ENCODE measurements at regions not wholly inside any gene's neighbourhood (a gene's known extent, or its start where the extent isn't known, plus 50 kb on each side); places are given as distances from the start of the nearest gene placed in this dataset.
"Not testable (repeated sequence)": the region's sequence is repeated elsewhere in the genome, so short reads cannot be mapped to it uniquely, and the experiment has no call there.

DNA sequence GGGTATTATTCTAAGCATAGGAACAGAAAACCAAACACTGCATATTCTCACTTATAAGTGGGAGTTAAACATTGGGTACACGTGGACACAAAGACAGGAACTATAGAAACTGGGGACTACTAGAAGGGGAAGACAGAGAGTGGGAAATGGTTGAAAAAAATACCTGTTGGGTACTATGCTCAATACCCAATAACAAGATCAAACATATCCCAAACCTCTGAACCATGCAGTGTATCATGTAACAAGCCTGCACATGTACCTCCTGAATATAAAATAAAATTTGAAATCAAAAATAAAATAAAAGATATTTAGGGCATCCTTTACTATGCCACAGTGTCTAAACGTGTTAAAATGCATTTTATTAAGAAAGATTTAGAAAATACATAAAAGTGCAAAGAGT lies 221.0 kb upstream of the TFPI start:
- no peak for DNase-seq
- H3K36me3 Mint-ChIP-seq, result no peaks in the 10 kb centered on the region
- peaks cover 0 to 1% (median 0%) of the 10 kb centered on the region in 3 donors for H3K27me3 Mint-ChIP-seq (ENCODE audit: low read depth in 3 of 3)
- no peak overlapping the region for H3K27ac Mint-ChIP-seq
- H3K4me3 Mint-ChIP-seq, result no peak overlapping the region
- no peaks in the 10 kb centered on the region for H3K4me1 Mint-ChIP-seq
- H3K9me3 Mint-ChIP-seq, result peaks cover 2 to 22% (median 9%) of the 10 kb centered on the region in 6 donors

DNA sequence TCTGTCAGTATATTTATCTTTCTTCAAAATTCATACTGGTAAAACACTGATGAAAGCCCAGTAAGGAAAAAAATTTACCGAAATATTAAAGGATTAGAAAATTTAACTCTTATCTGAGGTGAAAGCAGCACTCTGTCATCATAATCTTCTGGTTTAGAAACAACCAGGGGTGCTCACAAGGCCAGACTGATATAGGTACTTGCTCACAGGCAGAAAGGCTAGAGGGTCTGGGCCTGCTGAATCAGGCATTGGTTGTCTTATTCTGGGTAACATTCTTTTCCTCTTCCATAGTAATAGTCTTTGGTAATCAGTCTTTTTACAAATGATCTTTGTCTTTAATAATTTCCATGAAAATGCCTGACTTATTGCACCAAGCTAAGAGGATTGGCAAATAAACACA lies 221.4 kb upstream of the TFPI start:
- no peaks in the 10 kb centered on the region for H3K4me1 Mint-ChIP-seq
- peaks cover 0 to 1% (median 0%) of the 10 kb centered on the region in 3 donors for H3K27me3 Mint-ChIP-seq (ENCODE audit: low read depth in 3 of 3)
- peaks cover 0 to 20% (median 9%) of the 10 kb centered on the region in 6 donors for H3K9me3 Mint-ChIP-seq
- no peak overlapping the region for H3K27ac Mint-ChIP-seq
- no peaks in the 10 kb centered on the region for H3K36me3 Mint-ChIP-seq
- no peak overlapping the region for H3K4me3 Mint-ChIP-seq
- DNase-seq, result no peak

DNA sequence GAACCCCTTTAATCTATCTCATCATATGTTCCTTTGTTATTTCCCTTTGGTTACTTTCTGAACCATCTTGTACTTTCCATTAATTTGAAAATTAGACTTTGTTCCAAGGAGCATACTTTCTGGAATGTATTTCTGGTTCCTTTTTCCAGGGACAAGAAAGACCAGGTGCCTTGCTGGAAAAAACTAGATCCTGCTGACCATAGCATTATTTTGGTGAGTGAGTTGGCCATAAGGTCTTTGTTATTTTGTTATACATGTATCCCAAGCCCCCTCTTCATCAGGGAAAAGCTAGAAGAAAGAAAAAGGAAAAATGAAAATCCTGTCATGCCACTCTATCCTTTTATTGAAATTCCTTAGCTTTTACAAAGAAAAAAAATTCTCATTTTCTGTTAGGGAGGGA lies 228.1 kb upstream of the TFPI start:
- no peaks in the 10 kb centered on the region for H3K27me3 Mint-ChIP-seq (ENCODE audit: low read depth in 3 of 3)
- no peaks in the 10 kb centered on the region for H3K36me3 Mint-ChIP-seq
- H3K4me1 Mint-ChIP-seq, result no peaks in the 10 kb centered on the region
- no peak for DNase-seq
- peaks cover 5 to 42% (median 19%) of the 10 kb centered on the region in 6 donors for H3K9me3 Mint-ChIP-seq
- H3K27ac Mint-ChIP-seq, result no peak overlapping the region
- H3K4me3 Mint-ChIP-seq, result no peak overlapping the region

DNA sequence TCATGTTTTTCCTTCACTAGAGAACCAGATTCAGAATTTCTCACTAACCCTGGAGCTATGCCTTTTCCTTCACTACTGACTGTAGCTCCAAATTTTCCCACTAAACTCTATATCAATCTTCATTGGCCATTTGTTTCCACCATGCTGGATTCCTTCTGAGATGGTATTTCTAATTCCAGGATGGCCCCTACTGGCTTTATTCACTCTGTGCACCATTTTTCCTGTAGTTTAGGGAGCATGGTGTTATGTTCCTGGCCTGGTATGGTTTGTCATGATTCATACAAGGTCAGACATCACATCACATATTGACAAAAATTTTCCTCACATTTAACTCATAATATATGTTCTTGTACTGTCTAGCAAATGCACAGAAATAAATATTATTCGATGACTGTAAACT lies 229.2 kb upstream of the TFPI start:
- Mint-ChIP-seq H3K9me3 (peaks cover 5 to 42% (median 20%) of the 10 kb centered on the region in 6 donors), H3K4me3 (no peak overlapping the region), H3K36me3 (no peaks in the 10 kb centered on the region), H3K27ac (no peak overlapping the region), H3K4me1 (no peaks in the 10 kb centered on the region), H3K27me3 (ENCODE audit: low read depth in 3 of 3) (no peaks in the 10 kb centered on the region)
- DNase-seq, result no peak

DNA sequence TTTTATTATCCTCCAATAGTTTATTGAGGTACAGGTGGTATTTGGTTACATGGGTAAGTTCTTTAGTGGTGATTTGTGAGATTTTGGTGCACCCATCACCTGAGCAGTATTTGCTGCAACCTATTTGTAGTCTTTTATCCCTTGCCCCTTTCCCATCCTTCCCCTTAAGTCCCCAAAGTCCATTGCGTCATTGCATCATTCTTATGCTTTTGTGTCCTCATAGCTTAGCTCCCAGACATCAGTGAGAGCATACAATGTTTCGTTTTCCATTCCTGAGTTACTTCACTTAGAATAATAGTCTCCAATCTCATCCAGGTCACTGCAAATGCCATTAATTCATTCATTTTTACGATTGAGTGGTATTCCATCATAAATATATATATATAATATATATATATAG lies 229.9 kb upstream of the TFPI start:
- H3K4me3 Mint-ChIP-seq; H3K4me1 Mint-ChIP-seq; H3K27me3 Mint-ChIP-seq (ENCODE audit: low read depth in 3 of 3); DNase-seq; H3K27ac Mint-ChIP-seq; H3K36me3 Mint-ChIP-seq: not testable (repeated sequence)
- peaks cover 5 to 42% (median 21%) of the 10 kb centered on the region in 6 donors for H3K9me3 Mint-ChIP-seq

DNA sequence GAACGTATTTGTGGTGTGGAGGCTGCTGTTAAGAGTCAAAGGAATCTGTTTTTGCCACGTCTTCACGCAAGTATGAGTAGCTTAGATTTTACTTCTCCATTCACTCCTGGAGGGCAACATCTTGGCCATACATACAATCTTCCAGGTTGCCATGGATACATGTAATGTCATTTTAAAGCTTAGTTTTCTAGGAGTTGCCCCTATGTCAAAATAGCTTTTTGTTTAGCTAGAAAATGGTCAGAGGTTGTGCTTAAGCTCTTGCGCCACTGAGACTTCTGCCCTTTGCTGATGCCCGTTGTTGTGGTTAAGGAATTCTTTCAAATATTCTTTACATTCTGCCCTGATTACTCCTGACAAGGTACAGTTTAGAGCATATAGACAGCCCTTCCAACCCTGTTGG lies 245.4 kb upstream of the TFPI start:
- H3K27ac Mint-ChIP-seq, result no peak overlapping the region
- H3K27me3 Mint-ChIP-seq (ENCODE audit: low read depth in 3 of 3), result peaks cover 0 to 2% (median 0%) of the 10 kb centered on the region in 3 donors
- H3K4me3 Mint-ChIP-seq, result no peak overlapping the region
- no peaks in the 10 kb centered on the region for H3K36me3 Mint-ChIP-seq
- H3K4me1 Mint-ChIP-seq, result no peaks in the 10 kb centered on the region
- no peak for DNase-seq
- peaks cover 12 to 50% (median 20%) of the 10 kb centered on the region in 6 donors for H3K9me3 Mint-ChIP-seq

DNA sequence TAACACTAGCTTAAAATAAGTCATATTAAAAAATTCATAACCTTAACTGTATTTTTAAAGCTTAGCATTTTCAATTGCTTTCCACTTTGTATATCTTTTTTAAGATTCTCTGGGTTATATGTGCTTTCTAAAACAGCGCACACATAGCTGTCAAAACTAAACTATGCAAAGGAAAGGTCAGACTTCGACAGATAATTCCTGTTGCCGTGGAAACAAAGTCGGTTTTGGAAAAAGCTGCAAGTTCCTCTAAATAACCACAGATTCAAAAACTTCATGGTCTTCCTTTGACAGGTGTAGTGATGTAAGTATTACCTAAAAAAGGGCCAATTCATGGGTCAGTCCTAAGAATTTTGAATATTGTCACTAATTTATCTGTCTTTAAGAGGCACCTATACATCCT lies 249.6 kb upstream of the TFPI start:
- H3K27ac Mint-ChIP-seq, result no peak overlapping the region
- DNase-seq, result no peak
- no peaks in the 10 kb centered on the region for H3K36me3 Mint-ChIP-seq
- no peak overlapping the region for H3K4me3 Mint-ChIP-seq
- H3K4me1 Mint-ChIP-seq, result no peaks in the 10 kb centered on the region
- peaks cover 4 to 33% (median 15%) of the 10 kb centered on the region in 6 donors for H3K9me3 Mint-ChIP-seq
- H3K27me3 Mint-ChIP-seq (ENCODE audit: low read depth in 3 of 3), result peaks cover 0 to 2% (median 0%) of the 10 kb centered on the region in 3 donors

DNA sequence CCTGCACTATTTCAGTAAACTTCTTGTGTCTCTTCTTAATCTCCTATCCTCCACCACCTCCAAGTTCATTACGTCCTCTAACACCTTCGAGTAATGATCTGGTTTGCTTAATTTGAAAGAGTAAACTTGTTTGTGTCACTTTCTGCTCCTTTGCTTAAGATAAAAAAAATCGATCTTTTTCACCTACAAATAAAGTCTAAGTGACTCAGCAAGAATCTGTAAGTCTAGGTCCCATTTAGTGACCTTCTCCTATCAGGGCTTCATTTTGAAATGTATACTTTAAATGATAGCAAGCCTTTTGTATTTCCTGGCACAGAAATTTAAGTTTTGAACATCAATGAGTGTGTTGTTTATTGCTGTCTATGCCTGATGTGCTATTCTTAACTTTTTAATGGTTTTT lies 260.9 kb upstream of the TFPI start:
- H3K27ac Mint-ChIP-seq, result no peak overlapping the region
- no peaks in the 10 kb centered on the region for H3K36me3 Mint-ChIP-seq
- H3K4me1 Mint-ChIP-seq, result no peaks in the 10 kb centered on the region
- no peak for DNase-seq
- peaks cover 4 to 31% (median 10%) of the 10 kb centered on the region in 6 donors for H3K9me3 Mint-ChIP-seq
- H3K4me3 Mint-ChIP-seq, result no peak overlapping the region
- no peaks in the 10 kb centered on the region for H3K27me3 Mint-ChIP-seq (ENCODE audit: low read depth in 3 of 3)

DNA sequence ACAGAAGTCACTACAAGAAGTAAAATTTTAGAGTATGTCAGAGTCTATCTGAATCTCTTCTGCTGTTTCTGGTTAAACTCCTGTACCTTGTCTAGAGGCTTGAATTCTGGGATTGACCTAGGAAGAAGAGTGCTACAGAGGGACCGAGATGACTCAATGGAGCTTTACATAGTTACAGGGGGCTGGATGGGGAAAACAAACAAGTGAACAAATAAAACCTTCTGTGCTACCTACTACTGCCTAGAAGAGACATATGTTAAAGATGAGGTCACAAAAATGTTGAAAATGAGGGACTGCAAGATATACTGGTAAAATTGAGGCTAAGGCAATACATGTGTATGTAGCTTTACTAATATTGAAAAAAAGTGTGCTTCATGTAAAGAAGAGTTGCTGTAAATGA lies 265.4 kb upstream of the TFPI start:
- no peaks in the 10 kb centered on the region for H3K27me3 Mint-ChIP-seq (ENCODE audit: low read depth in 3 of 3)
- peaks cover 1 to 29% (median 14%) of the 10 kb centered on the region in 6 donors for H3K9me3 Mint-ChIP-seq
- H3K4me1 Mint-ChIP-seq, result no peaks in the 10 kb centered on the region
- DNase-seq, result no peak
- no peak overlapping the region for H3K27ac Mint-ChIP-seq
- no peak overlapping the region for H3K4me3 Mint-ChIP-seq
- H3K36me3 Mint-ChIP-seq, result no peaks in the 10 kb centered on the region

DNA sequence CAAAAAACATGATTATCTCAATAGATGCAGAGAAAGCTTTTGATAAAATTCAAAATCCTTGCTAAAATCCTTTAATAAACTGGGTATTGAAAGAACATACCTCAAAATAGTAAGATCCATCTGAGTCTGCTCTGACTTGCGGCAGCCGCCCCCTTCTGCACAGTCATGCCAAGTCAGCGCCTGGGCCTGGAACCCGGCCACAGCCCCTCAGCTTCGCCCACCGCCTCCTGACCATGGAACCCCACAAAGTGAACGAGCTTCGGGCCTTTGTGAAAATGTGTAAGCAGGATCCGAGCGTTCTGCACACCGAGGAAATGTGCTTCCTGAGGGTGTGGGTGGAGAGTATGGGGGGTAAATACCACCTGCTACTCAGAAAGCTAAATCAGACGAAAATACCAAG lies 270.9 kb upstream of the TFPI start:
- no peaks in the 10 kb centered on the region for H3K4me1 Mint-ChIP-seq
- H3K36me3 Mint-ChIP-seq, result peaks cover 0 to 3% (median 0%) of the 10 kb centered on the region in 3 donors
- no peaks in the 10 kb centered on the region for H3K27me3 Mint-ChIP-seq (ENCODE audit: low read depth in 3 of 3)
- H3K9me3 Mint-ChIP-seq, result peaks cover 7 to 43% (median 17%) of the 10 kb centered on the region in 6 donors
- no peak for DNase-seq
- no peak overlapping the region for H3K4me3 Mint-ChIP-seq
- no peak overlapping the region for H3K27ac Mint-ChIP-seq

DNA sequence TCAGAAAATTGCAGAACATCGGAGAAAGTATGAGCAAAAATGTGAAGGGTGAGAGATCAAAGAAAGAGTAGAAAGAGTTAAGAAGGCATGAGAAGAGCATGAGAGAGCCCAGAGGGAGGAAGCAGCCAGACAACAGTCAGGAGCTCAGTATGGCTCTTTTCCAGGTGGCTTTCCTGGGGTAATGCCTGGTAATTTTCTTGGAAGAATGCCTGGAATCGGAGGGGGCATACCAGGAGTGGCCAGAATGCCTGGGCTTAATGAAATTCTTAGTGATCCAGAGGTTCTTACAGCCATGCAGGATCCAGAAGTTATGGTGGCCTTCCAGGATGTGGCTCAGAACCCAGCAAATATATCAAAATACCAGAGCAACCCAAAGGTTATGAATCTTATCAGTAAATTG lies 271.8 kb upstream of the TFPI start:
- no peak for DNase-seq
- H3K4me3 Mint-ChIP-seq, result no peak overlapping the region
- no peaks in the 10 kb centered on the region for H3K4me1 Mint-ChIP-seq
- H3K9me3 Mint-ChIP-seq, result peaks cover 7 to 38% (median 17%) of the 10 kb centered on the region in 6 donors
- no peaks in the 10 kb centered on the region for H3K27me3 Mint-ChIP-seq (ENCODE audit: low read depth in 3 of 3)
- H3K27ac Mint-ChIP-seq, result no peak overlapping the region
- peaks cover 0 to 3% (median 0%) of the 10 kb centered on the region in 3 donors for H3K36me3 Mint-ChIP-seq

DNA sequence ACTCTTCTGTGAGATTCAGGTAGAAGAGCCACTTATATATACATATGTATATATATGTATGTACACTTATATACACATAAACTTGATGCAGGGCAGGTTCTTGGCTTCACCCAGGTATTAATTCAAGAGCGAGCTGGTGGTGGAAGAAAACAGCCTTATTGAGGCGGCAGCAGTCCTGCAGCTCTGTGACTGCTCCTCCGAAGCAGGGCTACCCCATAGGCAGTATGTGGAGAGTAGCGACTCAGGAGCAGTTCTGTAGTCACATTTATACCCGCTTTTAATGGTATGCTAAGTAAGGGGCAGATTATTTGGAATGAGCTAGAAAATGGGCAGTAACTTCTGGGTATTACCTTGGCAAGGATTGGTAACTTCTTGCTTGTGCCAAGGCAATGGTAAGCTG lies 280.6 kb upstream of the TFPI start:
- no peak for DNase-seq
- Mint-ChIP-seq H3K9me3 (peaks cover 0 to 8% (median 2%) of the 10 kb centered on the region in 6 donors), H3K4me1 (no peaks in the 10 kb centered on the region)

DNA sequence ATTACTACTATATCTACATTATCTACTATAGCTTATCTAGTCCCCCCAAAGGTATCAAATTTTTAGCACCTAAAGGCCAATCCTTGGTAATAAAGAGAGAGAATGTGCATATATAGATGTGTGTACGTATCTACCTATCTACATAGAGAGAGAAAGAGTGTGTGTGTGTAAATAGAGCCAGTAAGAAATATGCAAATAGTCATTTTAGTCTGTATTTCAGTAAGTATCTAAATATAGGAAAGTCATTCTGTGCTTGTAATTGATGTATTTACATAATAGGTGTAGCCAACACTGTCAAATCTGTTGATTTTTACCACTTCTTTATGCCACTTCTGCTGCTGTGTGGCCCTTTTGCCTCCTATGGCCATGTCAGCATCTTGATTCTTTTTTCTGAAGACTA lies 284.5 kb upstream of the TFPI start:
- no peaks in the 10 kb centered on the region for H3K27me3 Mint-ChIP-seq (ENCODE audit: low read depth in 3 of 3)
- H3K36me3 Mint-ChIP-seq, result no peaks in the 10 kb centered on the region
- peaks cover 0 to 6% (median under 1%) of the 10 kb centered on the region in 6 donors for H3K9me3 Mint-ChIP-seq

More for the DNA sequence above, 280.6 kb upstream of the TFPI start:
- Mint-ChIP-seq H3K36me3 (no peaks in the 10 kb centered on the region), H3K4me3 (no peak overlapping the region), H3K27ac (no peak overlapping the region), H3K27me3 (ENCODE audit: low read depth in 3 of 3) (no peaks in the 10 kb centered on the region)

DNA sequence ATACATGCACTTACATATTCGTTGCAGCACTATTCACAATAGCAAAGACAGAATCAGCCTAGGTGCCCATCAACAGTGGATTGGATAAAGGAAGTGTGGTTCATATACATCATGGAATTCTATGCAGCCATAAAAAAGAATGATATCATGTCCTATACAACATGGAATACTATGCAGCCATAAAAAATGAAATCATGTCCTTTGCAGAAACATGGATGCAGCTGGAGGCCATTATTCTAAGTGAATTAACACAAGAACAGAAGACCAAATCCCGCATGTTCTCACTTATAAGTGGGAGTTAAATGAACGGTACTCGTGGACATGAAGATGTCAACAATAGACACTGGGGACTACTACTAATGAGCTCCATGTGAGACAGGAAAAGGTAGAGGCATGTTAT lies 288.1 kb upstream of the TFPI start:
- Mint-ChIP-seq H3K9me3 (peaks cover 0 to 15% (median 0%) of the 10 kb centered on the region in 6 donors), H3K27ac (no peak overlapping the region), H3K4me1 (no peaks in the 10 kb centered on the region), H3K36me3 (no peaks in the 10 kb centered on the region), H3K4me3 (no peak overlapping the region), H3K27me3 (ENCODE audit: low read depth in 3 of 3) (peaks cover 0 to 1% (median 0%) of the 10 kb centered on the region in 3 donors)
- no peak for DNase-seq

More for the DNA sequence above, 284.5 kb upstream of the TFPI start:
- Mint-ChIP-seq H3K4me3 (no peak overlapping the region), H3K4me1 (no peaks in the 10 kb centered on the region), H3K27ac (no peak overlapping the region)
- no peak for DNase-seq
